Activated T-cell treated with anti-CD3 and anti-CD28 coated beads, Interleukin-2, amount 50 U/mL, for 72 hours (primary cell): ENCODE measurements at regions not wholly inside any gene's neighbourhood (a gene's known extent, or its start where the extent isn't known, plus 50 kb on each side); places are given as distances from the start of the nearest gene placed in this dataset.

Experiments
- ATAC-seq, 2 donors: fragments of 150-1000 bp; cut with Tn5 transposase; replicated peaks in 1 of 2; 2 replicates each; pipeline ENCODE4 v1.10.0; 2021; ENCODE audit warnings: moderate library complexity in 2 of 2, mild to moderate bottlenecking in 1 of 2
- DNase-seq, 2 donors: peaks; one replicate each; pipeline ENCODE4 v3.0.0; 2021 to 2022; ENCODE audit warnings: mixed read lengths in 1 of 2
- H3K27ac Mint-ChIP-seq: one replicate; pipeline ENCODE4 v1.8.0; 2022; ENCODE audit warnings: mild to moderate bottlenecking, moderate library complexity, mixed read lengths
- H3K27me3 Mint-ChIP-seq: one replicate; pipeline ENCODE4 v1.8.0; 2022; ENCODE audit warnings: low read depth, mixed read lengths
- H3K36me3 Mint-ChIP-seq, 2 donors: one replicate each; pipeline ENCODE4 v1.8.0; 2022; ENCODE audit warnings: mixed read lengths in 2 of 2, mild to moderate bottlenecking in 1 of 2; ENCODE audit not compliant: insufficient read depth in 2 of 2
- H3K4me1 Mint-ChIP-seq: one replicate; pipeline ENCODE4 v1.8.0; 2022; ENCODE audit warnings: low read depth, mixed read lengths
- H3K4me3 Mint-ChIP-seq, 2 donors: one replicate each; pipeline ENCODE4 v1.8.0; 2022; ENCODE audit warnings: mild to moderate bottlenecking in 2 of 2, mixed read lengths in 2 of 2, moderate library complexity in 2 of 2
- H3K9me3 Mint-ChIP-seq, 2 donors: one replicate each; pipeline ENCODE4 v1.8.0; 2022; ENCODE audit warnings: mixed read lengths in 2 of 2

GRCh38 chr15:97099040-97099439 lies 768.5 kb downstream of the NR2F2 start:
- Mint-ChIP-seq H3K9me3 (peaks cover 10 to 13% of the 10 kb centered on the region in 2 donors), H3K4me3 (no peak overlapping the region), H3K4me1 (no peaks in the 10 kb centered on the region), H3K36me3 (no peaks in the 10 kb centered on the region), H3K27ac (no peak overlapping the region), H3K27me3 (no peaks in the 10 kb centered on the region)
- ATAC-seq (no peak), DNase-seq (no peak)

- Mint-ChIP-seq H3K4me3 (no peak overlapping the region), H3K36me3 (no peaks in the 10 kb centered on the region), H3K27me3 (no peaks in the 10 kb centered on the region), H3K27ac (no peak overlapping the region), H3K4me1 (no peaks in the 10 kb centered on the region), H3K9me3 (peaks cover 11 to 17% of the 10 kb centered on the region in 2 donors)
- ATAC-seq (no peak), DNase-seq (no peak)
Observed at GRCh38 chr15:97101572-97101971, 771.1 kb downstream of the NR2F2 start.

GRCh38 chr15:97114900-97115760 lies 784.6 kb downstream of the NR2F2 start:
- ATAC-seq (no peak), DNase-seq (no peak)
- Mint-ChIP-seq H3K36me3 (no peaks in the 10 kb centered on the region), H3K9me3 (peaks cover 16 to 17% of the 10 kb centered on the region in 2 donors), H3K27me3 (no peaks in the 10 kb centered on the region), H3K4me1 (no peaks in the 10 kb centered on the region), H3K4me3 (no peak overlapping the region), H3K27ac (no peak overlapping the region)

GRCh38 chr15:97115761-97116070 lies 785.2 kb downstream of the NR2F2 start:
- no peaks in the 10 kb centered on the region for H3K36me3 Mint-ChIP-seq
- DNase-seq = no peak
- no peak overlapping the region for H3K4me3 Mint-ChIP-seq
- ATAC-seq = no peak
- H3K27ac Mint-ChIP-seq = no peak overlapping the region
- H3K4me1 Mint-ChIP-seq = no peaks in the 10 kb centered on the region
- H3K9me3 Mint-ChIP-seq = peaks cover 14 to 16% of the 10 kb centered on the region in 2 donors
- H3K27me3 Mint-ChIP-seq = no peaks in the 10 kb centered on the region

- DNase-seq (no peak), ATAC-seq (no peak)
- Mint-ChIP-seq H3K27ac (no peak overlapping the region), H3K9me3 (peaks cover 3 to 4% of the 10 kb centered on the region in 2 donors), H3K4me3 (no peak overlapping the region), H3K36me3 (no peaks in the 10 kb centered on the region), H3K27me3 (no peaks in the 10 kb centered on the region), H3K4me1 (no peaks in the 10 kb centered on the region)
Observed at GRCh38 chr15:97124790-97125189, 794.3 kb downstream of the NR2F2 start.

- H3K4me3 Mint-ChIP-seq = no peak overlapping the region
- no peaks in the 10 kb centered on the region for H3K27me3 Mint-ChIP-seq
- peaks cover 5% of the 10 kb centered on the region in 2 donors for H3K9me3 Mint-ChIP-seq
- ATAC-seq (no peak), DNase-seq (no peak)
- no peak overlapping the region for H3K27ac Mint-ChIP-seq
- H3K36me3 Mint-ChIP-seq = no peaks in the 10 kb centered on the region
- no peaks in the 10 kb centered on the region for H3K4me1 Mint-ChIP-seq
Observed at GRCh38 chr15:97126553-97127233, 796.2 kb downstream of the NR2F2 start.

- Mint-ChIP-seq H3K36me3 (no peaks in the 10 kb centered on the region), H3K4me3 (no peak overlapping the region), H3K9me3 (peaks cover 8 to 12% of the 10 kb centered on the region in 2 donors), H3K4me1 (no peaks in the 10 kb centered on the region), H3K27me3 (no peaks in the 10 kb centered on the region), H3K27ac (no peak overlapping the region)
- DNase-seq (no peak), ATAC-seq (no peak)
Observed at GRCh38 chr15:97129674-97130073, 799.2 kb downstream of the NR2F2 start.

- H3K9me3 Mint-ChIP-seq = peaks cover 6 to 8% of the 10 kb centered on the region in 2 donors
- no peak overlapping the region for H3K4me3 Mint-ChIP-seq
- no peaks in the 10 kb centered on the region for H3K27me3 Mint-ChIP-seq
- no peak for ATAC-seq
- no peak for DNase-seq
- no peaks in the 10 kb centered on the region for H3K36me3 Mint-ChIP-seq
- H3K4me1 Mint-ChIP-seq = no peaks in the 10 kb centered on the region
- no peak overlapping the region for H3K27ac Mint-ChIP-seq
Observed at GRCh38 chr15:97140216-97140615, 809.7 kb downstream of the NR2F2 start.

- no peak overlapping the region for H3K4me3 Mint-ChIP-seq
Observed at GRCh38 chr15:97141360-97141759, 810.9 kb downstream of the NR2F2 start.

GRCh38 chr15:97141871-97142270 lies 811.4 kb downstream of the NR2F2 start:
- Mint-ChIP-seq H3K27me3 (no peaks in the 10 kb centered on the region), H3K4me1 (no peaks in the 10 kb centered on the region), H3K9me3 (peaks cover 2 to 3% of the 10 kb centered on the region in 2 donors), H3K4me3 (no peak overlapping the region), H3K36me3 (no peaks in the 10 kb centered on the region), H3K27ac (no peak overlapping the region)
- ATAC-seq (no peak), DNase-seq (no peak)

More at GRCh38 chr15:97141360-97141759, 810.9 kb downstream of the NR2F2 start:
- Mint-ChIP-seq H3K27ac (no peak overlapping the region), H3K9me3 (peaks cover 2 to 3% of the 10 kb centered on the region in 2 donors), H3K27me3 (no peaks in the 10 kb centered on the region), H3K36me3 (no peaks in the 10 kb centered on the region), H3K4me1 (no peaks in the 10 kb centered on the region)
- no peak for ATAC-seq
- DNase-seq = no peak

- Mint-ChIP-seq H3K9me3 (peaks cover 0 to 2% of the 10 kb centered on the region in 2 donors), H3K4me1 (no peaks in the 10 kb centered on the region), H3K27me3 (no peaks in the 10 kb centered on the region), H3K27ac (no peak overlapping the region), H3K4me3 (no peak overlapping the region), H3K36me3 (no peaks in the 10 kb centered on the region)
- no peak for DNase-seq
- ATAC-seq = no peak
Observed at GRCh38 chr15:97143592-97144376, 813.3 kb downstream of the NR2F2 start.

GRCh38 chr15:97144377-97144711 lies 813.8 kb downstream of the NR2F2 start:
- Mint-ChIP-seq H3K9me3 (peaks cover 2% of the 10 kb centered on the region in 2 donors), H3K36me3 (no peaks in the 10 kb centered on the region), H3K27me3 (no peaks in the 10 kb centered on the region), H3K27ac (no peak overlapping the region), H3K4me3 (no peak overlapping the region), H3K4me1 (no peaks in the 10 kb centered on the region)
- ATAC-seq (no peak), DNase-seq (no peak)
